Activated naive CD4-positive, alpha-beta T cell treated with anti-CD3 and anti-CD28 coated beads, Interleukin-2, amount 10 ng/mL, durations not matched to agents 7 days and 5 days (primary cell): ENCODE measurements at regions not wholly inside any gene's neighbourhood (a gene's known extent, or its start where the extent isn't known, plus 50 kb on each side); places are given as distances from the start of the nearest gene placed in this dataset.

Experiments used
- CTCF ChIA-PET: fragments of 350-600 bp; sonication (Branson Sonifier 250); formaldehyde crosslinking; loops from one replicate; lab custom pipeline; 2021; ENCODE audit warnings: antibody characterized with exemption; lab: Charles Lee
- DNase-seq: peaks from one replicate; pipeline ENCODE4 v3.0.0-alpha.2; 2020
- H3K27ac Mint-ChIP-seq: one replicate; pipeline ENCODE4 v1.8.0; 2021; ENCODE audit warnings: mild to moderate bottlenecking, moderate library complexity, mixed read lengths
- H3K27me3 Mint-ChIP-seq: one replicate; pipeline ENCODE4 v1.8.0; 2021; ENCODE audit warnings: mild to moderate bottlenecking, mixed read lengths
- H3K36me3 Mint-ChIP-seq: one replicate; pipeline ENCODE4 v1.8.0; 2021; ENCODE audit warnings: mixed read lengths
- H3K4me1 Mint-ChIP-seq: one replicate; pipeline ENCODE4 v1.8.0; 2021; ENCODE audit warnings: mixed read lengths
- H3K4me3 Mint-ChIP-seq: one replicate; pipeline ENCODE4 v1.8.0; 2021; ENCODE audit warnings: mild to moderate bottlenecking, moderate library complexity, mixed read lengths
- H3K9me3 Mint-ChIP-seq: one replicate; pipeline ENCODE4 v1.8.0; 2021; ENCODE audit warnings: mixed read lengths

DNA sequence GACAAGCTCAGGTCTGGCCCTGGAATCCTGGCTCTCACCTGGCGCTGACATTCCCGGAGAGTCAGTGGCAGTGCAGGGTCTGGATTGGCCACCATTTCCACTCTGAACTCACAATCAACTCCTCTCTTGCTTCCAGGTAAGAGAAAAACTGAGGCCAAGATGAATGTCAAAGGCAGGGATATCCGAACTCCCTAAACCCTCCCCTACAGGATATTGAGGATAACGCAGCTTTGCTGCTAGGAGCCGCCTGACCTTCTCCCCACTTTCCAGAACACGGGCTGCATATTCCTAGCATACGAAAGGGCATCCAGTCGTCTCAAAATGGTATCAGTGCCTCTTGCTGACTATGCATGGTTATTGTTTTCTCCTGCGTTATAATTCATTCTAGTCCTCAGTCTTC is 473.4 kb downstream of the SOX9 start:
- Mint-ChIP-seq H3K9me3 (no peaks in the 10 kb centered on the region), H3K4me1 (peaks cover 22% of the 10 kb centered on the region), H3K4me3 (no peak overlapping the region), H3K36me3 (peaks cover 3% of the 10 kb centered on the region), H3K27ac (no peak overlapping the region), H3K27me3 (peaks cover 89% of the 10 kb centered on the region)
- DNase-seq: no peak
- CTCF ChIA-PET: interaction anchor here (1.0 to 1.6 kb wide), 2 partner anchors 34 to 37 kb away, joined by 3 to 4 read pairs; no protein-coding TSS in a partner anchor
